ELR (cell line): ENCODE measurements at regions not wholly inside any gene's neighbourhood (a gene's known extent, or its start where the extent isn't known, plus 50 kb on each side); places are given as distances from the start of the nearest gene placed in this dataset.
"Not testable (repeated sequence)": the region's sequence is repeated elsewhere in the genome, so short reads cannot be mapped to it uniquely, and the experiment has no call there.

Experiments used
- DNase-seq: peaks from one replicate; pipeline ENCODE4 v3.0.0-alpha.2; 2015; ENCODE audit warnings: low read depth

- no peak for DNase-seq
Measured at GRCh38 chr11:110514967-110515366, 85.2 kb downstream of the FDX1 start.

GRCh38 chr11:110517381-110517780, 87.6 kb downstream of the FDX1 start:
- not testable (repeated sequence) for DNase-seq

DNA sequence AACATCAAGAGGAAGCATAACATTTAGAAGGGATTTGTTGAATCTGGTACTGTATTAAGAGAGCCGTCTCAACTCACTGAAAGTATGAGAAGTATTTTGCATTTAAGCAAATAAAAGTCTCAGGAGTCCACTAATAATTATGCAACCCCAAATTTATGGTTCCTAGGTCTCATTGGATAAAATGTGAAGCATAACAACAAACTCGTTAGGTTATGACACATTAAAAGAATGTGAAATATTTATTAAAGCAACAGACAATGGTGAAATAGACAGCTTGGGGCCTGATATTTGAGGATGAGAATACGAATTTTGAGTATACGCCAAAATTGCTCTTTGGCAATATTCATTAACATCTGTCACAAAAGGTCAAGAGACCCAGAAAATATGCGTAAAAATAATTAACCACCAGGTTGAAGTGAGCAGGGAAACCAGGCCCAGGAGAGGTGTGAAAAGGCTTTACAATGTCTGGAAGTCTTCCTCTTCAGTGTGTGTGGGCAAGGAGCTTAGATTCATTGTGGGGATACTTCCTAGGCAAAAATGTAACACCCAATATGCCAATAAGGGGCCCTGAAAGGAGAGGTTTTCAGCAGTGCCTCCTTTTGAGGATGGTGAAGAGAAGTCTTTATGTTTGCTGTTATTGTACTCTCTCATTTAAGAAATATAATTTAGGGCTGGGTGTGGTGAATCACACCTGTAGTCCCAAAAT, 89.2 kb downstream of the FDX1 start:
- DNase-seq = no peak

DNA sequence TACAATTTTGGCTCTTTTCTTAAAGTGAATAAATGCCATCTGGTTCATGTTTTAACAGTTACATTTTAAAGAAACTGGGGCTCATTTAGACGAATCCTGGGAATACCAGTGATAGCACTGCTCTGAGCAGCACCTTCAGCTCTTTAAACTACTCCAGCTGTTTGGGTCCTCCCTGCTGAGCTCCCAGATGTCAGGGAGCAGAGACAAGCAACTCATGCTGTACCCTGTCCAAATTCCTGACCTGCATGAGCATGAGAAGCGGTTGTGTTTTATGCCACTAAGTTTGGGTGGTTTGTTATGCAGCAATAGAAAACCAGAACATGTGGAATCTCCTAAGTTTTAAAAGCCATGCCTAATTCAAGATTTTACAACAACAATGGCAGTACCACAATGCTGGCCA, 90.0 kb downstream of the FDX1 start:
- no peak for DNase-seq

GRCh38 chr11:110522471-110522870, 92.7 kb downstream of the FDX1 start:
- peak; percentile 7 for DNase-seq

- DNase-seq = peak; percentile 75
Measured at GRCh38 chr11:110524238-110524637, 94.5 kb downstream of the FDX1 start.

DNA sequence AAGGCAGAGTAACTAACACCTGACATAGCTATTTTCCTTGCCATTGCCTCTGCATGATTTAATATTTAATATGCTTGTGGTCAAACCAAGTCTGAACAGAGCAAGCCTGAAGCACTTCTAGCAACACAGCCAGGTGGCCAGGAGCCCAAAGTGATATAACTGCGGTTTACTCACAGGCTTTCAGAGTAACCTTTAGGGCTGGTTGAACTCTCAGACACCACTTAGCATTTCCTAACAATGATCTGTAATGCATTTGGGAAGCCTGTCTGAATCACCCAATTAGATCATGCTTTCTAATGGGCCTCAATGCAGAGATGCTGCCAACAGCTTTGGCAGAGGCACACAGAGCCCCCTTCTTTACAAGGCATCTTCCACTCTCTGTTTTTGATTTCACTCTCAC, 96.1 kb downstream of the FDX1 start:
- DNase-seq = peak; percentile 47

DNA sequence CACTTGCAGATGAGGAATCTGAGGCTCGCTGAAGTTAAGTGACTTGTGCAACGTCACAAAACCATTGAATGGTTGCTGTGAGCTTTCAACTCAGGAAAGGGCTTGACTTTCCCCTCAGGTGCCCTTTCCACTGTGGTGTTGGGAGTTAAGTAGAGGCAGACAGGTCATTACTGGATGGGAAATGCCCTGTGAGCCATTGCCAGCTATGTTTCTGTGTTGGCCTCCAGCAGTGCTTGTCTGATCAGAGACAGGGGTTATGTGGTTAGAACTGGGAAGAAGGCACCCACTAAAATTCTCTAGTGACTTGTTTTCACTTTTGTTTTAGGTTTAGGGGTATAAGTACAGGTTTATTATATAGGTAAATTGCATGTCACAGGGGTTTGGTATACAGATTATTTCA, 96.6 kb downstream of the FDX1 start:
- no peak for DNase-seq
